ENCODE measurements at regions not wholly inside any gene's neighbourhood (a gene's known extent, or its start where the extent isn't known, plus 50 kb on each side); places are given as distances from the start of the nearest gene placed in this dataset.

- no peak overlapping the region for H3K4me3 ChIP-seq
- no peaks in the 10 kb centered on the region for H3K9me3 ChIP-seq
- intact Hi-C loops (cut with DNase I): no loop called here
- no peaks in the 10 kb centered on the region for H3K4me1 ChIP-seq
- no peak for DNase-seq
- H3K36me3 ChIP-seq: no peaks in the 10 kb centered on the region
- H3K27ac ChIP-seq: no peak overlapping the region
- ATAC-seq: no peak
- no peak for TF ChIP-seq CTCF (IDR thresholded peaks at IDR 0.05)
- H3K27me3 ChIP-seq (ENCODE audit: low read depth): no peaks in the 10 kb centered on the region
These were observed 92.8 kb upstream of the ZP4 start for GRCh38 chr1:237983496-237983895.

- ATAC-seq (no peak), DNase-seq (no peak)
- no peak for TF ChIP-seq CTCF (IDR thresholded peaks at IDR 0.05)
- Histone ChIP-seq H3K4me1 (no peaks in the 10 kb centered on the region), H3K36me3 (no peaks in the 10 kb centered on the region), H3K4me3 (no peak overlapping the region), H3K9me3 (no peaks in the 10 kb centered on the region), H3K27me3 (ENCODE audit: low read depth) (no peaks in the 10 kb centered on the region), H3K27ac (no peak overlapping the region)
- intact Hi-C loops (cut with DNase I): no loop called here
These were observed 90.5 kb upstream of the ZP4 start for GRCh38 chr1:237981223-237981622.

- no peaks in the 10 kb centered on the region for H3K9me3 ChIP-seq
- H3K36me3 ChIP-seq: no peaks in the 10 kb centered on the region
- H3K4me3 ChIP-seq: no peak overlapping the region
- no peak for TF ChIP-seq CTCF (IDR thresholded peaks at IDR 0.05)
- no peak overlapping the region for H3K27ac ChIP-seq
- no peaks in the 10 kb centered on the region for H3K27me3 ChIP-seq (ENCODE audit: low read depth)
- H3K4me1 ChIP-seq: no peaks in the 10 kb centered on the region
- ATAC-seq: no peak
- no peak for DNase-seq
- intact Hi-C loops (cut with DNase I): no loop called here
These were observed 85.6 kb upstream of the ZP4 start for GRCh38 chr1:237976331-237976730.

DNA sequence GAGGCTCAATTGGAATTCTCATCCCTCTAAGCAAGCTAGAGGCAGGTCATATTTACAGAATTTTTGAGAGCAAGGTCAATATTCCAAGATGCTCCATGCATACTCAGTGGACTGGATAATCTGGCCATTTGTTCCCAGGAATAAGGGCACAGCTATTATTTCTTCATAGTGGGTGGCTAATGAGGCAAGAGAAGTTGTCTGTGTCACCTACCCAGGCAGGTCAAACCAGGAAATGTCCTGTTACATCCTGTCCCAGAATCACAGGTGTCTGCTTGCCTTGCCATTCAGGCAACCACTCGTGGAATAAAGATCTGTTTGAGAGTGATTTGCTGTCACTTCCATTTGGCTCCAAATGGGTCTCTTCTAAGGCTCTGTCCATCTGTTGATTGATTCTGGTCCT, 85.2 kb upstream of the ZP4 start:
- ATAC-seq: no peak
- H3K27me3 ChIP-seq (ENCODE audit: low read depth): no peaks in the 10 kb centered on the region
- no peak for DNase-seq
- intact Hi-C loops (cut with DNase I): no loop called here
- no peaks in the 10 kb centered on the region for H3K9me3 ChIP-seq
- TF ChIP-seq CTCF (IDR thresholded peaks at IDR 0.05): no peak
- H3K36me3 ChIP-seq: no peaks in the 10 kb centered on the region
- no peak overlapping the region for H3K4me3 ChIP-seq
- H3K4me1 ChIP-seq: no peaks in the 10 kb centered on the region
- no peak overlapping the region for H3K27ac ChIP-seq

DNA sequence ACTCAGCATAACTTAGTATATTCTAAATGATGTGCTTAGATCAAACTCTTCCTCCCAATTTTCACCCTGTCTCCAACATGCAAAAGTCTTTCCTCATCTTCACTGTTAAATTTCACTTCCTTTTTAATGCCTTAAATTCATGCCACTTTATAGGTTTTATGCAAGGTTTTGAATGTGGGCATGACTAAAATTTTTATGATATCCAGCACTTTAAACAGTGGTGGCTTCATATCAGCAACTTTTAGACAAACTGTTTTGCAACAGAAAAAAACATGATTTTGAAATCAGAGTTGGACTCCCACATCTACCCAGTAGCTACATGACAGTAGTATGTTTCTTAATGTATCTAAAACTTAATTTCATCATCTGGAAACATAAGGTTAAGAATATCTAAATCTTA, 84.7 kb upstream of the ZP4 start:
- DNase-seq (no peak), ATAC-seq (no peak)
- intact Hi-C loops (cut with DNase I): no loop called here
- Histone ChIP-seq H3K9me3 (no peaks in the 10 kb centered on the region), H3K4me3 (no peak overlapping the region), H3K27ac (no peak overlapping the region), H3K36me3 (no peaks in the 10 kb centered on the region), H3K4me1 (no peaks in the 10 kb centered on the region), H3K27me3 (ENCODE audit: low read depth) (no peaks in the 10 kb centered on the region)
- no peak for TF ChIP-seq CTCF (IDR thresholded peaks at IDR 0.05)

- intact Hi-C loops (cut with DNase I): no loop called here
- Histone ChIP-seq H3K27me3 (ENCODE audit: low read depth) (no peaks in the 10 kb centered on the region), H3K4me1 (no peaks in the 10 kb centered on the region), H3K4me3 (no peak overlapping the region), H3K9me3 (no peaks in the 10 kb centered on the region), H3K27ac (no peak overlapping the region), H3K36me3 (no peaks in the 10 kb centered on the region)
- TF ChIP-seq CTCF (IDR thresholded peaks at IDR 0.05): no peak
- ATAC-seq (no peak), DNase-seq (no peak)
These were observed 81.5 kb upstream of the ZP4 start for GRCh38 chr1:237972186-237972585.

Measured in lower lobe of right lung (tissue), 2 donors.